ENCODE measurements at regions not wholly inside any gene's neighbourhood (a gene's known extent, or its start where the extent isn't known, plus 50 kb on each side); places are given as distances from the start of the nearest gene placed in this dataset.

DNA sequence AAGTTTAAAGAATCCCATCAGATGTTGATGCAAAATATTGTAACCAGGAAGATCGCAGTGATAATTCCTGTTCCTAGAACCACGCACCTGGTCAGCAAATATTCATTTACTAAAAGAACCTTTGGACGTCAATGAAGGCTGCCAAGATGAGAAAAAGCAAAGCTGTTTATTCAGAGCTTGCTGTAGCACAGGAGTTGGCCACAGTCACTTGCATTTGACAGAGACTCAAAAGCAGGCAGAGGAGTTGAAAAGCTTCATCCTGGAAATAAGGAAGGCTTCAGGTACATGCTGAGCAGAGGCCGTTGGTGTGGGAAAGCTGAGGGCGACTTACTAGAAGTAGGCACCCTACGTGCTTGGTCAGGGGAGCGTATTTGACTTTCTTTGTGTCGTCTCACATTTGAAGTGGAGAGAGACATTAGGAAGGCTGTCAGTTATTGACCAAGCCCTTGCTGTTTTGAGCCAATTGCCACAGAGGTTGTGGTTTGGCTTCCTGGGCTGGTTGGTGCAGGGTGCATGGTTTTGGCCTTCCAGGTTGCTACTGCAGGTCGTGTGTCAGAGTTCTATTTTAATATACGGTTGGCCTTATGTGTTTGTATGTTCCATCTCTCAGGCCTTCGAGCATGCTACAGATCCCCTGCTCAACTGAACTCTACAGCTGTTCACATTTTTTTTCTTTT, 289.6 kb downstream of the METTL4 start:
- Histone ChIP-seq H3K9me3 (ENCODE audit: control insufficient read depth in 4 of 4, low read length in 3 of 4) (no peaks in the 10 kb centered on the region), H3K36me3 (ENCODE audit: control insufficient read depth in 4 of 4, insufficient read depth in 3 of 4, low read depth in 1 of 4, low read length in 3 of 4) (no peaks in the 10 kb centered on the region), H3K4me1 (ENCODE audit: control insufficient read depth in 4 of 4, insufficient read depth in 4 of 4, low read length in 3 of 4) (peaks cover 3 to 17% (median 12%) of the 10 kb centered on the region in 4 donors), H3K9ac (ENCODE audit: low read depth in 1 of 2, low read length in 2 of 2) (no peak overlapping the region), H3K4me3 (ENCODE audit: low read depth in 1 of 3, low read length in 3 of 3) (peak overlapping the region in 1 of 3 donors; percentile 11), H3K27ac (ENCODE audit: low read depth in 1 of 2, low read length in 2 of 2) (peak overlapping the region; percentile 26 to 43), H3K27me3 (ENCODE audit: control insufficient read depth in 4 of 4, insufficient read depth in 4 of 4, low read length in 3 of 4) (no peaks in the 10 kb centered on the region)
- WGBS: 27% methylated on average over 11 of the region's 11 CpGs
- TF ChIP-seq SP1 (IDR thresholded peaks at IDR 0.05) (peak; percentile 86), RXRA (IDR thresholded peaks at IDR 0.05) (peak in 1 of 2 donors; percentile 41), YY1 (IDR thresholded peaks at IDR 0.05) (peak; percentile 50), HNF4A (conservative IDR thresholded peaks at IDR 0.05) (peak; percentile 68 to 75), RAD21 (IDR thresholded peaks at IDR 0.05) (peak; percentile 13 to 18), NR2F2 (IDR thresholded peaks at IDR 0.05) (no peak)
- TF ChIP-seq, protein P1, sequence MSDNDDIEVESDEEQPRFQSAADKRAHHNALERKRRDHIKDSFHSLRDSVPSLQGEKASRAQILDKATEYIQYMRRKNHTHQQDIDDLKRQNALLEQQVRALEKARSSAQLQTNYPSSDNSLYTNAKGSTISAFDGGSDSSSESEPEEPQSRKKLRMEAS (IDR thresholded peaks at IDR 0.05): no peak
- TF ChIP-seq, protein P2, sequence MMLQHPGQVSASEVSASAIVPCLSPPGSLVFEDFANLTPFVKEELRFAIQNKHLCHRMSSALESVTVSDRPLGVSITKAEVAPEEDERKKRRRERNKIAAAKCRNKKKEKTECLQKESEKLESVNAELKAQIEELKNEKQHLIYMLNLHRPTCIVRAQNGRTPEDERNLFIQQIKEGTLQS (IDR thresholded peaks at IDR 0.05): no peak
- no peak for DNase-seq (ENCODE audit: low spot score)

DNA sequence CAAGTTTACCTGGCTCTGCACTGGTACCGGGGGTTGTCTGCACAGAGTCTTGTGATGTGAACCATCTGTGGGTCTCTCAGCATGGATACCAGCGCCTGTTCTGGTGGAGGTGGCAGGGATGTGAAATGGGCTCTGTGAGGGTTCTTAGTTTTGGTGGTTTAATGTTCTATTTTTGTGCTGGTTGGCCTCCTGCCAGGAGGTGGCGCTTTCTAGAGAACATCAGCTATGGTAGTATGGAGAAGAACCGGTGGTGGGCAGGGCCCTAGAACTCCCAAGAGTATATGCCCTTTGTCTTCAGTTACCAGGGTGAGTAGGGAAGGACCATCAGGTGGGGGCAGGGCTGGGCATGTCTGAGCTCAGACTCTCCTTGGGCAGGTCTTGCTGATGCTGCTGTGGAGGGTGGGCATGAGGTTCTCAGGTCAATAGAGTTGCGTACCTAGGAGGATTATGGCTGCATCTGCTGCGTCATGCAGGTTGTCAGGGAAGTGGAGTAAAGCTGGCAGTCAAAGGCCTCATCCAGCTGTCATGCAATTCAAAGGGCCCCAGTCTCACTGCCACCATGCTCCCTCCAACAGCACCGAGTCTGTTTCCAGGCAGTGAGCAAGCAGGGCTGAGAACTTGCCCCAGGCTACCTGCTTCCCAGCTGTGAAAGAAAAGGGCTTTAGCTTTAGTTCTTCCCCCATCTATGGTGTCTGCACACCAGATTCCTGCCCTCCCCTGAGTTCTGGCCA, 278.0 kb downstream of the METTL4 start:
- H3K9ac ChIP-seq (ENCODE audit: low read depth in 1 of 2, low read length in 2 of 2): no peak overlapping the region
- no peaks in the 10 kb centered on the region for H3K9me3 ChIP-seq (ENCODE audit: control insufficient read depth in 4 of 4, low read length in 3 of 4)
- no peak for TF ChIP-seq RXRA (IDR thresholded peaks at IDR 0.05)
- TF ChIP-seq FOXA1 (IDR thresholded peaks at IDR 0.05): no peak
- no peak for TF ChIP-seq NR2F2 (IDR thresholded peaks at IDR 0.05)
- TF ChIP-seq, protein P1 (IDR thresholded peaks at IDR 0.05): no peak
- no peak overlapping the region for H3K4me3 ChIP-seq (ENCODE audit: low read depth in 1 of 3, low read length in 3 of 3)
- H3K27ac ChIP-seq (ENCODE audit: low read depth in 1 of 2, low read length in 2 of 2): no peak overlapping the region
- H3K27me3 ChIP-seq (ENCODE audit: control insufficient read depth in 4 of 4, insufficient read depth in 4 of 4, low read length in 3 of 4): no peaks in the 10 kb centered on the region
- H3K4me1 ChIP-seq (ENCODE audit: control insufficient read depth in 4 of 4, insufficient read depth in 4 of 4, low read length in 3 of 4): no peaks in the 10 kb centered on the region
- WGBS: 93% methylated on average over 7 of the region's 7 CpGs
- DNase-seq (ENCODE audit: low spot score): no peak
- no peaks in the 10 kb centered on the region for H3K36me3 ChIP-seq (ENCODE audit: control insufficient read depth in 4 of 4, insufficient read depth in 3 of 4, low read depth in 1 of 4, low read length in 3 of 4)

DNA sequence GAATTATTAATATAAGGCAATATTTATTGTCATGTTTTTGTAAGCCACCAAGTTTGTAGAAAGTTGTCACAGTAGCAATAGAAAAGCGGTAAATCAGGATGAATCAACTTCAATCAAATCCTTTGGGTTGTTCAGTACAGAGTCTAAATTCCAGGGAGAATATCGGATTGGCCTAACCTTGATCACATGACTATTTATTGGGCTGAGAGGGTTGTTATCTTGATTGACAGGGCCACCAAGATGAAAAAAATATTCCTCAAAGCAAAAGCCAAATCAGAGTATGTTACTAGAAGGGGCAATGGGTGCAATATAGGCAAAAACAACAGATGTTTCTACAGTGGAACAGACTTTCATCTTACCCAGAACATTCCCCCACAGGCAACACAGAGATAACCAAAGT, 270.0 kb downstream of the METTL4 start:
- H3K27ac ChIP-seq (ENCODE audit: low read depth in 1 of 2, low read length in 2 of 2): no peak overlapping the region
- peaks cover 0 to 4% (median 2%) of the 10 kb centered on the region in 4 donors for H3K4me1 ChIP-seq (ENCODE audit: control insufficient read depth in 4 of 4, insufficient read depth in 4 of 4, low read length in 3 of 4)
- H3K9me3 ChIP-seq (ENCODE audit: control insufficient read depth in 4 of 4, low read length in 3 of 4): no peaks in the 10 kb centered on the region
- WGBS: 85% methylated on average over 2 of the region's 2 CpGs
- H3K9ac ChIP-seq (ENCODE audit: low read depth in 1 of 2, low read length in 2 of 2): no peak overlapping the region
- H3K27me3 ChIP-seq (ENCODE audit: control insufficient read depth in 4 of 4, insufficient read depth in 4 of 4, low read length in 3 of 4): no peaks in the 10 kb centered on the region
- DNase-seq (ENCODE audit: low spot score): no peak
- H3K36me3 ChIP-seq (ENCODE audit: control insufficient read depth in 4 of 4, insufficient read depth in 3 of 4, low read depth in 1 of 4, low read length in 3 of 4): no peaks in the 10 kb centered on the region
- no peak overlapping the region for H3K4me3 ChIP-seq (ENCODE audit: low read depth in 1 of 3, low read length in 3 of 3)
- TF ChIP-seq FOXA2 (IDR thresholded peaks at IDR 0.05): no peak
- no peak for TF ChIP-seq HNF4G (IDR thresholded peaks at IDR 0.05)
- TF ChIP-seq GABPA (IDR thresholded peaks at IDR 0.05 in 1 of 2, conservative IDR thresholded peaks at IDR 0.05 in 1 of 2): no peak
- no peak for TF ChIP-seq SP1 (IDR thresholded peaks at IDR 0.05)
- no peak for TF ChIP-seq HNF4A (conservative IDR thresholded peaks at IDR 0.05)
- TF ChIP-seq, protein P3, sequence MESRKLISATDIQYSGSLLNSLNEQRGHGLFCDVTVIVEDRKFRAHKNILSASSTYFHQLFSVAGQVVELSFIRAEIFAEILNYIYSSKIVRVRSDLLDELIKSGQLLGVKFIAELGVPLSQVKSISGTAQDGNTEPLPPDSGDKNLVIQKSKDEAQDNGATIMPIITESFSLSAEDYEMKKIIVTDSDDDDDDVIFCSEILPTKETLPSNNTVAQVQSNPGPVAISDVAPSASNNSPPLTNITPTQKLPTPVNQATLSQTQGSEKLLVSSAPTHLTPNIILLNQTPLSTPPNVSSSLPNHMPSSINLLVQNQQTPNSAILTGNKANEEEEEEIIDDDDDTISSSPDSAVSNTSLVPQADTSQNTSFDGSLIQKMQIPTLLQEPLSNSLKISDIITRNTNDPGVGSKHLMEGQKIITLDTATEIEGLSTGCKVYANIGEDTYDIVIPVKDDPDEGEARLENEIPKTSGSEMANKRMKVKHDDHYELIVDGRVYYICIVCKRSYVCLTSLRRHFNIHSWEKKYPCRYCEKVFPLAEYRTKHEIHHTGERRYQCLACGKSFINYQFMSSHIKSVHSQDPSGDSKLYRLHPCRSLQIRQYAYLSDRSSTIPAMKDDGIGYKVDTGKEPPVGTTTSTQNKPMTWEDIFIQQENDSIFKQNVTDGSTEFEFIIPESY (IDR thresholded peaks at IDR 0.05): no peak
- TF ChIP-seq, protein P4, sequence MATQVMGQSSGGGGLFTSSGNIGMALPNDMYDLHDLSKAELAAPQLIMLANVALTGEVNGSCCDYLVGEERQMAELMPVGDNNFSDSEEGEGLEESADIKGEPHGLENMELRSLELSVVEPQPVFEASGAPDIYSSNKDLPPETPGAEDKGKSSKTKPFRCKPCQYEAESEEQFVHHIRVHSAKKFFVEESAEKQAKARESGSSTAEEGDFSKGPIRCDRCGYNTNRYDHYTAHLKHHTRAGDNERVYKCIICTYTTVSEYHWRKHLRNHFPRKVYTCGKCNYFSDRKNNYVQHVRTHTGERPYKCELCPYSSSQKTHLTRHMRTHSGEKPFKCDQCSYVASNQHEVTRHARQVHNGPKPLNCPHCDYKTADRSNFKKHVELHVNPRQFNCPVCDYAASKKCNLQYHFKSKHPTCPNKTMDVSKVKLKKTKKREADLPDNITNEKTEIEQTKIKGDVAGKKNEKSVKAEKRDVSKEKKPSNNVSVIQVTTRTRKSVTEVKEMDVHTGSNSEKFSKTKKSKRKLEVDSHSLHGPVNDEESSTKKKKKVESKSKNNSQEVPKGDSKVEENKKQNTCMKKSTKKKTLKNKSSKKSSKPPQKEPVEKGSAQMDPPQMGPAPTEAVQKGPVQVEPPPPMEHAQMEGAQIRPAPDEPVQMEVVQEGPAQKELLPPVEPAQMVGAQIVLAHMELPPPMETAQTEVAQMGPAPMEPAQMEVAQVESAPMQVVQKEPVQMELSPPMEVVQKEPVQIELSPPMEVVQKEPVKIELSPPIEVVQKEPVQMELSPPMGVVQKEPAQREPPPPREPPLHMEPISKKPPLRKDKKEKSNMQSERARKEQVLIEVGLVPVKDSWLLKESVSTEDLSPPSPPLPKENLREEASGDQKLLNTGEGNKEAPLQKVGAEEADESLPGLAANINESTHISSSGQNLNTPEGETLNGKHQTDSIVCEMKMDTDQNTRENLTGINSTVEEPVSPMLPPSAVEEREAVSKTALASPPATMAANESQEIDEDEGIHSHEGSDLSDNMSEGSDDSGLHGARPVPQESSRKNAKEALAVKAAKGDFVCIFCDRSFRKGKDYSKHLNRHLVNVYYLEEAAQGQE (IDR thresholded peaks at IDR 0.05): no peak
- no peak for TF ChIP-seq FOXA1 (IDR thresholded peaks at IDR 0.05)
- TF ChIP-seq JUND (IDR thresholded peaks at IDR 0.05): no peak
- no peak for TF ChIP-seq YY1 (IDR thresholded peaks at IDR 0.05)
- no peak for TF ChIP-seq TAF1 (conservative IDR thresholded peaks at IDR 0.05)
- TF ChIP-seq EGR1 (IDR thresholded peaks at IDR 0.05; ENCODE audit: low read depth in 2 of 2): no peak
- TF ChIP-seq, protein P2 (IDR thresholded peaks at IDR 0.05): no peak
- TF ChIP-seq, protein P5, sequence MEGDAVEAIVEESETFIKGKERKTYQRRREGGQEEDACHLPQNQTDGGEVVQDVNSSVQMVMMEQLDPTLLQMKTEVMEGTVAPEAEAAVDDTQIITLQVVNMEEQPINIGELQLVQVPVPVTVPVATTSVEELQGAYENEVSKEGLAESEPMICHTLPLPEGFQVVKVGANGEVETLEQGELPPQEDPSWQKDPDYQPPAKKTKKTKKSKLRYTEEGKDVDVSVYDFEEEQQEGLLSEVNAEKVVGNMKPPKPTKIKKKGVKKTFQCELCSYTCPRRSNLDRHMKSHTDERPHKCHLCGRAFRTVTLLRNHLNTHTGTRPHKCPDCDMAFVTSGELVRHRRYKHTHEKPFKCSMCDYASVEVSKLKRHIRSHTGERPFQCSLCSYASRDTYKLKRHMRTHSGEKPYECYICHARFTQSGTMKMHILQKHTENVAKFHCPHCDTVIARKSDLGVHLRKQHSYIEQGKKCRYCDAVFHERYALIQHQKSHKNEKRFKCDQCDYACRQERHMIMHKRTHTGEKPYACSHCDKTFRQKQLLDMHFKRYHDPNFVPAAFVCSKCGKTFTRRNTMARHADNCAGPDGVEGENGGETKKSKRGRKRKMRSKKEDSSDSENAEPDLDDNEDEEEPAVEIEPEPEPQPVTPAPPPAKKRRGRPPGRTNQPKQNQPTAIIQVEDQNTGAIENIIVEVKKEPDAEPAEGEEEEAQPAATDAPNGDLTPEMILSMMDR (IDR thresholded peaks at IDR 0.05; ENCODE audit: low read depth, low read length, missing input control): no peak
- no peak for TF ChIP-seq RXRA (IDR thresholded peaks at IDR 0.05)
